Spinal cord (tissue), 9 donors: ENCODE measurements at regions not wholly inside any gene's neighbourhood (a gene's known extent, or its start where the extent isn't known, plus 50 kb on each side); places are given as distances from the start of the nearest gene placed in this dataset.

Source experiments
- DNase-seq, 6 donors: peaks; one replicate each; pipeline versions ENCODE4 v3.0.0 to v3.0.0-alpha.2; 2013 to 2015; ENCODE audit warnings: low spot score in 6 of 6, low read depth in 4 of 6
- H3K27ac ChIP-seq: one replicate; pipeline ENCODE4 v1.5.1; 2013; ENCODE audit warnings: low read depth, low read length, control low read depth
- H3K27me3 ChIP-seq: one replicate; pipeline ENCODE4 v1.6.1; 2013; ENCODE audit warnings: low read length; ENCODE audit not compliant: control insufficient read depth, insufficient read depth
- H3K36me3 ChIP-seq: one replicate; pipeline ENCODE4 v1.6.1; 2013; ENCODE audit warnings: low read length; ENCODE audit not compliant: control insufficient read depth, insufficient read depth
- H3K4me1 ChIP-seq: one replicate; pipeline ENCODE4 v1.6.1; 2013; ENCODE audit warnings: low read length; ENCODE audit not compliant: control insufficient read depth, insufficient read depth
- H3K4me3 ChIP-seq: one replicate; pipeline ENCODE4 v1.5.1; 2013; ENCODE audit warnings: low read depth, low read length, control low read depth
- H3K9me3 ChIP-seq: one replicate; pipeline ENCODE4 v1.6.1; 2013; ENCODE audit warnings: low read length; ENCODE audit not compliant: control insufficient read depth, insufficient read depth
- WGBS: methylation state at CpG from one replicate; pipeline ENCODE4 v1.1.5; 2013; ENCODE audit warnings: missing lambda C conversion rate; ENCODE audit not compliant: insufficient coverage; 5-methylcytosine and 5-hydroxymethylcytosine counted together
- donor health status: healthy.

- Histone ChIP-seq H3K9me3 (no peaks in the 10 kb centered on the region), H3K4me3 (peak overlapping the region; percentile 37), H3K27me3 (peaks cover 20% of the 10 kb centered on the region), H3K27ac (peak overlapping the region; percentile 95), H3K4me1 (peaks cover 30% of the 10 kb centered on the region), H3K36me3 (no peaks in the 10 kb centered on the region)
- DNase-seq: peak in 5 of 6 donors; percentile 29 to 88 (median 63)
- WGBS: 6% methylated on average over 14 of the region's 28 CpGs
These were observed 124.2 kb downstream of the TMEM161B start for GRCh38 chr5:88144219-88145001.

- WGBS: 0% methylated on average over 1 of the region's 10 CpGs
- H3K36me3 ChIP-seq: no peaks in the 10 kb centered on the region
- H3K9me3 ChIP-seq: no peaks in the 10 kb centered on the region
- H3K4me3 ChIP-seq: peak overlapping the region; percentile 49
- peak in 2 of 6 donors; percentile 22 to 38 for DNase-seq
- H3K27ac ChIP-seq: peak overlapping the region; percentile 95
- peaks cover 20% of the 10 kb centered on the region for H3K27me3 ChIP-seq
- H3K4me1 ChIP-seq: peaks cover 30% of the 10 kb centered on the region
These were observed 124.9 kb downstream of the TMEM161B start for GRCh38 chr5:88143693-88144218.

- H3K36me3 ChIP-seq: no peaks in the 10 kb centered on the region
- H3K27ac ChIP-seq: peak overlapping the region; percentile 95
- no peaks in the 10 kb centered on the region for H3K9me3 ChIP-seq
- H3K4me3 ChIP-seq: peak overlapping the region; percentile 49
- 9% methylated on average over 13 of the region's 20 CpGs for WGBS
- peaks cover 30% of the 10 kb centered on the region for H3K4me1 ChIP-seq
- DNase-seq: peak in 5 of 6 donors; percentile 48 to 85 (median 62)
- H3K27me3 ChIP-seq: peaks cover 20% of the 10 kb centered on the region
These were observed 125.6 kb downstream of the TMEM161B start for GRCh38 chr5:88142886-88143692.

GRCh38 chr5:88142636-88142885 lies 126.1 kb downstream of the TMEM161B start:
- peak in 1 of 6 donors; percentile 67 for DNase-seq
- Histone ChIP-seq H3K4me3 (peak overlapping the region; percentile 49), H3K4me1 (peaks cover 30% of the 10 kb centered on the region), H3K36me3 (no peaks in the 10 kb centered on the region), H3K27ac (peak overlapping the region; percentile 95), H3K27me3 (peaks cover 20% of the 10 kb centered on the region), H3K9me3 (no peaks in the 10 kb centered on the region)
- no CpG with 5 or more reads among the region's 2 CpGs for WGBS

GRCh38 chr5:88140856-88141752 lies 127.5 kb downstream of the TMEM161B start:
- DNase-seq: peak; percentile 91 to 100 (median 98)
- Histone ChIP-seq H3K27ac (peak overlapping the region; percentile 96), H3K27me3 (peaks cover 20% of the 10 kb centered on the region), H3K36me3 (no peaks in the 10 kb centered on the region), H3K4me1 (peaks cover 27% of the 10 kb centered on the region), H3K9me3 (no peaks in the 10 kb centered on the region), H3K4me3 (peak overlapping the region; percentile 73)
- 0% methylated on average over 30 of the region's 49 CpGs for WGBS

GRCh38 chr5:88140396-88140855 lies 128.2 kb downstream of the TMEM161B start:
- H3K27ac ChIP-seq: peak overlapping the region; percentile 96
- H3K9me3 ChIP-seq: no peaks in the 10 kb centered on the region
- no peaks in the 10 kb centered on the region for H3K36me3 ChIP-seq
- H3K4me3 ChIP-seq: peak overlapping the region; percentile 73
- peaks cover 20% of the 10 kb centered on the region for H3K4me1 ChIP-seq
- DNase-seq: peak; percentile 53 to 92 (median 68)
- H3K27me3 ChIP-seq: peaks cover 18% of the 10 kb centered on the region
- WGBS: 0% methylated on average over 13 of the region's 15 CpGs

- Histone ChIP-seq H3K27me3 (no peaks in the 10 kb centered on the region), H3K27ac (no peak overlapping the region), H3K4me1 (no peaks in the 10 kb centered on the region), H3K4me3 (no peak overlapping the region), H3K36me3 (no peaks in the 10 kb centered on the region), H3K9me3 (no peaks in the 10 kb centered on the region)
- WGBS: 100% methylated on average over 1 of the region's 5 CpGs
- no peak for DNase-seq
These were observed 138.3 kb downstream of the TMEM161B start for GRCh38 chr5:88130211-88130815.

- no peak for DNase-seq
- Histone ChIP-seq H3K27ac (no peak overlapping the region), H3K27me3 (no peaks in the 10 kb centered on the region), H3K36me3 (no peaks in the 10 kb centered on the region), H3K9me3 (no peaks in the 10 kb centered on the region), H3K4me3 (no peak overlapping the region), H3K4me1 (no peaks in the 10 kb centered on the region)
- WGBS: 100% methylated on average over 2 of the region's 2 CpGs
These were observed 139.8 kb downstream of the TMEM161B start for GRCh38 chr5:88128813-88129212.
